ENCODE measurements at regions not wholly inside any gene's neighbourhood (a gene's known extent, or its start where the extent isn't known, plus 50 kb on each side); places are given as distances from the start of the nearest gene placed in this dataset.

- no peaks in the 10 kb centered on the region for H3K9me3 ChIP-seq (ENCODE audit: control insufficient read depth, insufficient read depth, low read length)
- peak; percentile 2 for DNase-seq (ENCODE audit: low read depth, low spot score)
- no peaks in the 10 kb centered on the region for H3K27me3 ChIP-seq (ENCODE audit: control insufficient read depth, insufficient read depth, low read length)
- H3K4me3 ChIP-seq (ENCODE audit: low read depth, low read length) = no peak overlapping the region
- ChIA-PET CTCF (interaction anchor here (0.5 to 1.8 kb wide), 9 partner anchors 15 to 1335 kb away, joined by 3 to 7 read pairs (median 4); no protein-coding TSS in a partner anchor), POLR2A (no interaction called here)
- peak; percentile 80 for TF ChIP-seq CTCF (IDR thresholded peaks at IDR 0.05; ENCODE audit: low read depth, low read length)
- no peak overlapping the region for H3K27ac ChIP-seq (ENCODE audit: low read depth, low read length)
Observed at GRCh38 chr17:33674685-33675084, 381.6 kb upstream of the ASIC2 start.

GRCh38 chr17:33676444-33676843, 383.3 kb upstream of the ASIC2 start:
- POLR2A ChIA-PET = no interaction called here
- Histone ChIP-seq H3K27me3 (ENCODE audit: control insufficient read depth, insufficient read depth, low read length) (no peaks in the 10 kb centered on the region), H3K27ac (ENCODE audit: low read depth, low read length) (no peak overlapping the region), H3K9me3 (ENCODE audit: control insufficient read depth, insufficient read depth, low read length) (no peaks in the 10 kb centered on the region), H3K4me3 (ENCODE audit: low read depth, low read length) (no peak overlapping the region)
- DNase-seq (ENCODE audit: low read depth, low spot score) = no peak
- TF ChIP-seq CTCF (IDR thresholded peaks at IDR 0.05; ENCODE audit: low read depth, low read length) = no peak
- CTCF ChIA-PET = no interaction called here

- H3K9me3 ChIP-seq (ENCODE audit: control insufficient read depth, insufficient read depth, low read length) = no peaks in the 10 kb centered on the region
- TF ChIP-seq CTCF (IDR thresholded peaks at IDR 0.05; ENCODE audit: low read depth, low read length) = no peak
- POLR2A ChIA-PET = no interaction called here
- H3K27ac ChIP-seq (ENCODE audit: low read depth, low read length) = no peak overlapping the region
- H3K27me3 ChIP-seq (ENCODE audit: control insufficient read depth, insufficient read depth, low read length) = no peaks in the 10 kb centered on the region
- no peak overlapping the region for H3K4me3 ChIP-seq (ENCODE audit: low read depth, low read length)
- no peak for DNase-seq (ENCODE audit: low read depth, low spot score)
- CTCF ChIA-PET = no interaction called here
Observed at GRCh38 chr17:33679595-33679994, 386.5 kb upstream of the ASIC2 start.

GRCh38 chr17:33680472-33680871, 387.4 kb upstream of the ASIC2 start:
- CTCF ChIA-PET = no interaction called here
- POLR2A ChIA-PET = no interaction called here
- Histone ChIP-seq H3K27ac (ENCODE audit: low read depth, low read length) (no peak overlapping the region), H3K4me3 (ENCODE audit: low read depth, low read length) (no peak overlapping the region), H3K27me3 (ENCODE audit: control insufficient read depth, insufficient read depth, low read length) (no peaks in the 10 kb centered on the region), H3K9me3 (ENCODE audit: control insufficient read depth, insufficient read depth, low read length) (peaks cover 5% of the 10 kb centered on the region; the same call in 1 of the 2 replicates)
- no peak for TF ChIP-seq CTCF (IDR thresholded peaks at IDR 0.05; ENCODE audit: low read depth, low read length)
- no peak for DNase-seq (ENCODE audit: low read depth, low spot score)

GRCh38 chr17:33682599-33682998, 389.5 kb upstream of the ASIC2 start:
- DNase-seq (ENCODE audit: low read depth, low spot score) = no peak
- no peaks in the 10 kb centered on the region for H3K27me3 ChIP-seq (ENCODE audit: control insufficient read depth, insufficient read depth, low read length)
- CTCF ChIA-PET = interaction anchor here (1.0 kb wide), 1 partner anchor 678 kb away, joined by 3 read pairs; no protein-coding TSS in a partner anchor
- no peak for TF ChIP-seq CTCF (IDR thresholded peaks at IDR 0.05; ENCODE audit: low read depth, low read length)
- H3K4me3 ChIP-seq (ENCODE audit: low read depth, low read length) = no peak overlapping the region
- peaks cover 17% of the 10 kb centered on the region for H3K9me3 ChIP-seq (ENCODE audit: control insufficient read depth, insufficient read depth, low read length)
- POLR2A ChIA-PET = no interaction called here
- no peak overlapping the region for H3K27ac ChIP-seq (ENCODE audit: low read depth, low read length)

Data from AG04450 (cell line).